A549 (cell line): ENCODE measurements at regions not wholly inside any gene's neighbourhood (a gene's known extent, or its start where the extent isn't known, plus 50 kb on each side); places are given as distances from the start of the nearest gene placed in this dataset.

Source experiments
- CTCF ChIP-seq: fragments of >200 bp; sonication (Bioruptor Twin); formaldehyde crosslinking; IDR thresholded peaks from 3 replicates; pipeline ENCODE4 v1.5.1; 2016
- TF ChIP-seq, protein P1 (sequence below): fragments of >200 bp; sonication (Bioruptor Twin); formaldehyde crosslinking; IDR thresholded peaks from 3 replicates; pipeline ENCODE4 v1.6.1; 2016

- no peak for TF ChIP-seq CTCF
- TF ChIP-seq, protein P1, sequence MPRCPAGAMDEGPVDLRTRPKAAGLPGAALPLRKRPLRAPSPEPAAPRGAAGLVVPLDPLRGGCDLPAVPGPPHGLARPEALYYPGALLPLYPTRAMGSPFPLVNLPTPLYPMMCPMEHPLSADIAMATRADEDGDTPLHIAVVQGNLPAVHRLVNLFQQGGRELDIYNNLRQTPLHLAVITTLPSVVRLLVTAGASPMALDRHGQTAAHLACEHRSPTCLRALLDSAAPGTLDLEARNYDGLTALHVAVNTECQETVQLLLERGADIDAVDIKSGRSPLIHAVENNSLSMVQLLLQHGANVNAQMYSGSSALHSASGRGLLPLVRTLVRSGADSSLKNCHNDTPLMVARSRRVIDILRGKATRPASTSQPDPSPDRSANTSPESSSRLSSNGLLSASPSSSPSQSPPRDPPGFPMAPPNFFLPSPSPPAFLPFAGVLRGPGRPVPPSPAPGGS: no peak
Observed at GRCh38 chr3:94406595-94406994, 343.7 kb downstream of the NSUN3 start.
